Stimulated activated CD8-positive, alpha-beta memory T cell treated with anti-CD3 and anti-CD28 coated beads, Interleukin-12 subunit alpha, Interleukin-12 subunit beta, amount 100 ng/mL, for 1 hour (primary cell): ENCODE measurements at regions not wholly inside any gene's neighbourhood (a gene's known extent, or its start where the extent isn't known, plus 50 kb on each side); places are given as distances from the start of the nearest gene placed in this dataset.

Experiments
- DNase-seq: peaks from one replicate; pipeline ENCODE4 v3.0.0-alpha.2; 2020; ENCODE audit warnings: low read depth

DNA sequence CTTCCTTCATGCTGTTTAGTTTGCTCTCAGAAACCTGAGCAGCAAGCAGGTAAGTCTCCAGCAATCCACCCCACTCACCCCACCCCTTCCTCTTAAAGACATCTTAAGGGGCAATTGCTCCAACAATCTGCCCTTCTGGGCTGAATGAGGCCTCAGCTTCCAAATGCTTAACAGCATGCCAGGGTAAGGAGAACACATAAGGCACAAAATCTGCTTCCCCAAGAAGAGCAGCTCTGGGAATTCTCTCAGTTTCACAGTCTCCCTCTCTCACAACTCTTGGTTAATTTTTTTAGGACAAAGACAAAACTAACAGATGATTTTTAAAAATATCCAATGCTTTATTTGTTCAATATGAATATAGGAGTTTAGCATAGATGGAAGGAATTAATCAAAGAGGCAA is 288.9 kb upstream of the CCDC196 start:
- no peak for DNase-seq

DNA sequence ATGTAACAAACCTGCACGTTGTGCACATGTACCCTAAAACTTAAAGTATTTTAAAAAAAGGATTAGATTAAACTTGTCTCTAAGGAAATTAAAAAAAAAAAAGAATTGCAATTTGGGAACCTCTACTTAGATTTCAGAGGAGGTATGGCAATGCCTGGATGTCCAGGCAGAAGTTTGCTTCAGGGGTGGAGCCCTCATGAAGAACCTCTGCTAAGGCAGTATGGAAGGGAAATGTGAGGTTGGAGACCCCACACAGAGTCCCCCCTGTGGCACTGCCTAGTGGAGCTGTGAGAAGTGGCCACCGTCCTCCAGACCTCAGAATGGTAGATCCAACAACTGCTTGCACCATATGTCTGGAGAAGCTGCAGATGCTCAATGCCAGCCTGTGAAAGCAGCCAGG is 279.6 kb upstream of the CCDC196 start:
- no peak for DNase-seq

DNA sequence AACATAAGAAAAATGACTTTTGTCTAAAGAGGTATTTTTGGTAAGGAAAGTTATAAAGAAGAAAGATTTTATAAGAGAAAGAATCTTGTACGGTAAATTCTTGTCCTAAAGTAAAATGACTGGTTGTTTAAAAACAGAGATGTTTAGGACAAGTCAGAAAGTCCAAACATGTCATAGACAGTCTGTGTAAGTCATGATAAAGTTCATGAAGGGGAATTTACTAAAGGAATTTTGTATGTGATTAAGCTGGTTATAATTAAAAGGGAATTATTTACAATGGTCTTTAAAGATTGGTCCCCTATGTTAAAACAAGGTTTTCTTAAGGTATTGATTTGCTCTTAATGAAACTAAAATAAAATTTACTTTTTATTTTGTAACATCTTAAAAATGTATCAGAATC is 269.4 kb upstream of the CCDC196 start:
- DNase-seq, result no peak

DNA sequence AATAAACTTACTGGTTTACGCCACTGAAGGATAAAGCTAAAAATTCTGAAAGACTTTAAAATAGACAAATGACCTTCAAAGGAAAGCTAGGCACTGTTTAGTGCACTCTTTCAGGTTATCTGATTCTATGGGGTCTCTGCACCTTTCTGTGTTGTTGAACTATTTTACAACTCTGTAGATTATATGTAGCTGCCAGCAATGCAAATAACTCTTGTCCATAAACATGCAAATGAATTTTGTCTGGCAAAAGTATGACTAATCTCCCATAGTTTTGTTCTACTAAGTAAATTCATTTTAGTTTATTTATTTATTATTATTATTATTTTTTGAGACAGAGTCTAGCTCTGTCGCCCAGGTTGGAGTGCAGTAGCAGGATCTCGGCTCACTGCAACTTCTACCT is 266.3 kb upstream of the CCDC196 start:
- DNase-seq, result no peak

DNA sequence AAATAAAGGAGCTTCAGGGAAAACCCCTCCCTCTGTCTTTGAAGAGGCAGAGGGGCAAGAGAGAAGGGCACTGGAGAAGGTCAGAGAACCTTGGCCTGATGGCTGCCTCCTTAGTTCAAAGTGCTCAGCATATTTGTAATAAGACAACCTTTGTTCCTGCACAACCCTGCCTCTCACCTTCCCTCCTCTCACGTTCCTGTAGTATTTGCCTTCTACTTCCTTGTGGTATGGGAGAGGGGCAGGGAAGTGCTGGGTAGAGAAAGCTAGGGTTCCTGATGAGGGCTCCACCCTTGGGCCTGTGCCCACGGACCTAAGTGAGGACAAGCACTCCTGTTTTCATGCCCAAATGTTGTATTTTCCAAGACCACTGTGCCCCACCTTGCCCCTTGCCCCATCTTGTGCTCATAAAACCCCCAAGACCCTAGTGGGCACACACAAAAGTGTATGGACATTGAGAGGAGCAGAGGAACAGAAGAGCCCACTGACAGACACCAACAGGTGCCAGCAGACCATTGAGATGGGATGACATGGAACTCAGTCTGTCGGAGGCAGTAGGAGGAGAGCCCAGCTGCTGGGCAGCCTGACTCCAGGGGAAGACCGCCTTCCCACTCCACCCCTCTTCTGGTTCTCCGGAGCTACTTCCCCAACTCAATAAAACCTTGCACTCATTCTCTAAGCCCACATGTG is 261.5 kb upstream of the CCDC196 start:
- DNase-seq, result no peak

DNA sequence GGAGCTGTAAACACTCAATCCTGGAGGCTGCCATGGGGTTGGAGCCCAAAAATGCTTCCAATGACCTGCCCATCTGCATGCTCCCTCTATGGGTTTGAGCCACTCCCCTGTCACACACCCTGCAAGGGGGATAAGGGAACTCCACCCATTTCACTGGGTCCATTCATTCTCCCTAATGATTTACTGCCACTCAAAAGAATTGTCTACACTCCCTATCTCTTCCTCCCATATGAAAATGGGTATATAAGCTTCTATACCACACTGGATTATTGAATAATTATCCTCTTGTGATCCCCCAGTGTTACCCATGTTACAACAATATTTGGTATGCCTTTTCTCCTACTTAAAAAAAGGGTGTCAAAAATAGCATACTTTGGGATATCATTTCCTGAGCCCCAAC is 260.8 kb upstream of the CCDC196 start:
- DNase-seq, result no peak

DNA sequence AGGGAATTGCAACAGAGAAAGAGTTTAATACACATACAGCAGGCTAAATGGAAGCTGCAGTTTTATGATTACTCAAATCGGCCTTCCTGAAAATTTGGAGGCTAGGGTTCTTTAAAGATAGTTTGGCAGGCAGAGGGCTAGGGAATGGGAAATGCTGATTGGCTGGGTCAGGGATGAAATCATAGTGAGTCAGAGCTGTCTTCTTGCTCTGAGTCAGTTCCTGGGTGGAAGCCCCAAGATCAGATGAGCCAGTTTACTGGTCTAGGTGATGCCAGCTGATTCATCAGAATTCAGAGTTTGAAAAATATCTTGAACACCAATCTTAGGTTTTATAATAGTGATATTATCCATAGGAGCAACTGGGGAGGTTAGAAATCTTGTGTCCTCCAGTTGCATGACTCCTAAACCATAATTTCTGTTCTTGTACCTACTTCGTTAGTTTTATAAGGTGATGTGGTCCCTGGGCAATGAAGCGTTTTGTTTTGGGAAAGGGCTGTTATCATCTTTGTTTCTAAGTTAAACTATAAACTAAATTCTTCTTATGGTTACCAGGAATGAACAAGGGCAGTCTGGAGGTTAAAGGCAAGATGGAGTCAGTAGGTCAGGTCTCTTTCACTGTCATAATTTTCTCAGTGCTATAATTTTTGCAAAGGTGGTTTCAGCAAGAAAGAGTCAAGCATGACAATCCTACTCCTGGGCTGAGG is 257.8 kb upstream of the CCDC196 start:
- DNase-seq, result no peak

DNA sequence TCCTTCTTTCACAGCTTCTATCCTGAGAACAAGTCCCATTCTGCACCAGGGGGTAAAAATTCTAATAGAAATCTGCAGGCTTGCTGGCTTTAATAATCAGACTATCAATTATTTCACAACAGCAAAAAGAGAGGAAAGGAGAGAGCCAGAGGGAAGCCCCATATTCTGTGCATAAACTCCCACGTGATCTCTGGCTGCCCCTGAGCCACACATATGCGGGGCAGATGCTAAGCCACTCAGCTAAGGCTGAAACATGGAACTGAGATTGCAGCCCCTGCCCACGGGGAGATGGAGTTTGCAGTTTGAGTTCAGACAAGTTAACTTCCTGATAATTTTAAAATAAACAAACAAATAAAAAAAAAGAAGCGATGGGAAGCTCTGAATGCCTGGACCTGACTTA is 254.4 kb upstream of the CCDC196 start:
- DNase-seq, result no peak

DNA sequence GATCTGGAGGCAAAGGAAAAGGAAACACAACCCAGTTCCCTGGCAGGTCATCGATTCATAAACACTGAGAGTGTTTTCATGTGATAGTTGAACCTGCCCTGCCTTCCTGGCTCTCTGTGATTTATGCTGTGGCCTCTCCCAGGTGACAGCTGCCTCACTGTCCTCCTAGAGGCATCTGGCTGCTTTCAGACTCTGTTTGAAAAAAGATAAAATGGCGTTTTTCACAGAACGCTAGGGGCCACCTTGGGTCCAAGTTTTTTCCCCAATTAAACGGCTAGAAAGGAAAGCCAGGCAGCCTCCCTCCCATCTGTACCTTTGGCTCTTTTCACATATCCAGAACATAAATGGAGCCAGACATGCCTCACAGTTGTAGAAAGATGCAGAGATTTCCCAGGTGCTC is 252.6 kb upstream of the CCDC196 start:
- DNase-seq, result no peak

DNA sequence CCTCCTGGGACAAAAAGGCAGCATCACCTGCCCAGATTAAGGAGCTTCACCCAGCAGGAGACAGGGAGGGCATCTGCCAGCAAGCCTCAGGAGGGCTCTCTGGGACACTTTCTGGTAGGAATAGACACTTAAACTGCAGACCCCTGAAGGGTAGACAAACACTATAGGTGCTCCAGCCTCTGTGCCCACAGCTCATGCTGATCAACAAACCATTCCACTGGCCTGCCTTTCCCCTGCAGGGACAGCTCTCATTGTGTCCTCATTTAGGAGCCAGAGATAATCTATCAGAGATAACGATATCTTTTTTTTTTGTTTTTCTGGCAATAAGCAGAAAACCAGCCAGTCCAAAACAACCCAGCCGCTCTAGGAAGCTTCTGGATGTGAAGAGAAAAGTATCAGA is 251.8 kb upstream of the CCDC196 start:
- no peak for DNase-seq

DNA sequence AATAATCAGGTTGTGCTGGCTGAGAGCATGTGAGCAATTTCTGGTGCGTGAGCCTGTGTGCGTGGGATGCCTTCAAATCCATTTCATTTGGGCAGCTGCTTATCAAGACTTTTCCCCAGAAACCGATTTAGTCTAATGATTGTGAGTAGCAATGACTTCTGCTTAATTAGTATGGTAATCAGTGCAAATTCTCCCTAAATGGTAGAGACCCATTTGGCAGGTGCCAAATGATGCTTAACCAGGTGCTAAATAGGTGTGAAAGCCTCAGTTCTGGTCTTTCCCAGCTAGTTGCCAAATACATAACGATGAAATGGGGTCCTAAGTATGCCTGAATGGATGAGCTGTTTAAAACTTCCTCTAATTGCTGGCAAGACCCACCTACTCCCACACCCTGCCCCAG is 248.4 kb upstream of the CCDC196 start:
- DNase-seq, result no peak

DNA sequence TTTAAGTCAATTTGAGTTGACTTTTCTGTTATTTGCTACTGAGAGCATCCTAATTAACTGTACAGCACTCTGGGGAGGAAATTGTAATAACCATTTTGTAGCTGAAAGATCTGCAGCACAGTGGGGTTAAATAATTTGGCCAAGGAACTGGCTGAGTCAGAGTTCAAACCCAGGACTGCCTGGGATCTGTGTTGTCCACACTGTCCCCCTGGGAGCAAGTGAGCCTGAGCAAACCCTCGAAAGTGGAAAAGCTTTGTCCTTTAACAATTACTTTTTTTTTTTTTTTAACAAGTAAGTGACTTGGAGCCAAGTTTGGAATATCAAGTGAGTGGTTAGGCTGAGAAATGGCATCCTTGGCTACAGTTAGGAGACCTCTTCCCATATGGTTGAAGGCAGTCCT is 247.2 kb upstream of the CCDC196 start:
- DNase-seq, result no peak

DNA sequence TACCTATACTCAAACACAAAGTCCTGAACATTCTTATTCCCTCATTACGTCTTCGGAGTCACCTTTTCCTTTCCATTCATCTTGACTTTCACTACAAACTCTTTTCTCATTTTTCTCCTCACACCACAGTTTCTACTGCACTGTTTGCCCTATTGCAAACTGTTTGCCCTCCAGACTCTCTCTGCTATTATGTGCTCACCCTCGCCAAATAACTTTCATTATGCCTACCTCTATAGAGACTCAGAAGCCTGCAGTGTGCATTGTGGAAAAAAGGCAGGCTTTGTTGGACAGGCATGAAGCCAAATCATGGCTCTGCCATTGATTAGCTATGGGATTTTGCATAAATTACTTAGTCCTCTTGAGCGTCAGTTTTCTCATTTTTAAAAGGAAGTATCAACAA is 246.6 kb upstream of the CCDC196 start:
- DNase-seq, result no peak

DNA sequence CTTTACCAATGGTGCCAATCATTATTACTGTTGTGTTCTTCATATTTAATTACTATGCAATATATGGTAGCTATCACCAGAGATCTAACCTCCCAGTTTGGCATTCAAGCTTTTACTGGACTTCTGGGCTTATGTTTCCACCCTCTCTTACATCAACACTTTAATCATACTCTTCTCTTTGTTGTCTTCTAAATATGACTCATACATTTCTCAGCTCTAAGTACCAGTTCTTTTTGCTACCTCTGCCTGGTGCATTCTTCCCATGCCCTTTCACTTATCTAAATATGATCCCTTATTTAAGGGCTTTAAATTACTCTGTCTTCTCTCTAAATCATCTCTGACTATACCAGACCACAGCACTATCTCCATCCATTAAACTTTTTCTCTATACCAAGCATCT is 246.1 kb upstream of the CCDC196 start:
- DNase-seq, result no peak

DNA sequence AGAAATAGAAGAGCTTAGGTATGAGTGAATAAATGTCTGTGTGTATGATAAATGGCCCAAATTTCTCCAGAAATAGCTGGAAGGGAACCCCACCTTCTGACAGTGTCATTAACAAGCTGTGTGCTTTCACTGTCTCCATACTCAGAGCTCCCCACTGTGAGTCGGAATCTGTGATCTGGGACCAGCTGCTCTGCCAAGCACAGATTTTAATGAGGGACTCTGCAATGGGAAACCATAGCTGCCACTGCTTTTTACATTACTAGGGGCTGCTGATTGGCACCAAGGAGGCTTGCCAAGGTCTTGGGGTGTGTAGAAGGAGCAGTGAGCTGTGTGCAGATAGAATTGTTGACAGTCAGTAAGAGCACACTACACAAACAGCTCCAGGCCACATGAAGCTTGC is 244.2 kb upstream of the CCDC196 start:
- no peak for DNase-seq

DNA sequence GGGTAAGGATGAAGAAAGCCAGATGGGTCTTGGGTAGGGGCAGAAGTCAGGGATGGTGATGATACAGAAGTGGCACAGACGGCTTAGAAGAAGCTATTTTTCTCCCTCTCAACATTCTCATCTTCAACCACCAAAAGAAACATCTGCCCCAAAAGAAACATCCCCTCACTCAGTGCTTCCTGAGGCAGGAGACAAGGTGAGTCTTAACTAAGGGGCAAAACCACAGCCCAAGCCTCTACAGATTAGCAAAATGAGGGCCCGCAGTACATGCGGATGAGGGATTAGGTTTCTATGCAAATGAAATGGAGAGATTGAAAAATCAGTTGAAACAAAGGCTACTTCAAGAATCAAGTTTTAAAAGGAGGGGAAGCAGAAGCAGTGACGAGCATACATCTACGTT is 241.3 kb upstream of the CCDC196 start:
- no peak for DNase-seq

DNA sequence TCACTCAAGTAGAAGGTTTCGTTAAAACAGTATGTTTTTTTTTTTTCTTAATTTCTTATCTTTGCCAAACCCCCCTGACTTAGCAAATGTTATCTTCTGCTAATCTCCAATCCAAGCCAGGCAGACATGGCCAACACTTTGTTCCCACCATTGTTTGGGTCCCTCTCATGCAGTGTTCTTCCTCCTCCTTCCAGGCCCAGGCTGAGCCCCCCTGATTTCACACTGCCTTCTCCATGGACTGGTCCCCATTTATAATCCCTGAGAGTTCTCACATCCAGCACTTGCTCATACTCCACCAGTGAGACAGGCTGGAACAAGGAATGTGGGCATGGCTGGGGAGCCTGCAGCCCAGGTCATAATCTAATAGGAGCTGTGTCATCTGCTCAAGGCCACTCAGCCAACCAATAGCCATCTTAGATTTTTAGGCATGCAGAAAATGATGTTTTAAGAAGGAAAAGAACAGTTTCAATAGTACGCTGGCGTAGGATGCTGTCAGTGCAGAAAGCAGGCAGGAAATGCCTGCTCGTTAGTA is 238.4 kb upstream of the CCDC196 start:
- no peak for DNase-seq

DNA sequence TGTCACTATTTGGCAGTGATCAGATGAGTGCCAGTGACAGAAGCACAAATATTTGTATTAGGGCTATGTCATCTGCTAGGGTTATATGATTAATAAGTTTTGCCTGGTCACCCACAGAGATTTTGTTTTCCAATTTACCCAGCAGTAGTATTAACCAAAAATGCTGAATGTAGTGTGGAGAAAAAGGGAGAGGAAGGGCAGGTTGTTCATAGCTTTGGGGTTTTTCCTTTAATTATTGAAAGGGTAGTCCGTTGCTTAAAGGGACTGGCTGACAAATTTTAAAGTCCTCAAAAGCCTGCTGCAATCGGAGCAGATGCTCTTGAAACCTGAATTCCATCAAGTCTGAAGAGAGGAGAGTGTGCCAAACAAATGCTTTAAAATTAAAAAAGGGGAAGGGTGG is 237.9 kb upstream of the CCDC196 start:
- DNase-seq, result no peak

DNA sequence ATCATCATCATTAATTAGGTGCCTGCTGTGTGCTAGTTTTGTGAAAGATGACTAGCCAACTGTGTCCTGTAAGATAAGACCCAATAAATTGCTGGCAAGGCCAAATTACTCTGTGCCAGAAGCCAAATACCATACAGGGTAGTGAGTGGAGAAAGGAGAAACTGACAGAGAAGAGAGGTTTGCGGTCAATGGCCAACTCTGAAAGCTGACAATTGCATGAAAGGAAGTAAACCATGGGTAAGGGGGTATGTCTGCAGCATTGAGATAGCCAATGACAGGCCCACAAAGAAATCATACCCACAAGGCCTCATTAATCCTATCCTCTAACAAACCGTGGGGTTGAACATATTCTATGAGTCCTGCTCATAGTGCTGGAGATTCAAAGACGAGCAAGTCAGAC is 236.6 kb upstream of the CCDC196 start:
- DNase-seq, result no peak

DNA sequence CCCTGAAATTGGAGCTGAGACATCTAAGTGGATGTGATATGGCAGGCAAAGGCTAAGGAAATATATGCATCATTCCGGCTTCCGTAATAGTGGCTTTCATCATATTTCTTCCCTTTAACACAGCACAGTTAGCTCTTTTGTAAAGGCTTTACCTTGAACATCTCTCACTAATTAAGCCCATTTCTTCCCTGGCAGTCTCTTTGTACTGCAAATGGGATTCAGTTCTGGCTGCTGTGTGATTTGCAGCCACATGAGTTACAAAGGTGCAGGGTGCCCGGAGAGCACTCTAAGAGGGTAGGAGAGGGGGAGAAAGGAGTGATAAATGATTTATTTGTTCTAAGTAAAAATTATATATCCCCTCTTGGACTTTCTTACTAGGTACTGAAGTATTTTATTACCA is 232.1 kb upstream of the CCDC196 start:
- DNase-seq, result no peak

DNA sequence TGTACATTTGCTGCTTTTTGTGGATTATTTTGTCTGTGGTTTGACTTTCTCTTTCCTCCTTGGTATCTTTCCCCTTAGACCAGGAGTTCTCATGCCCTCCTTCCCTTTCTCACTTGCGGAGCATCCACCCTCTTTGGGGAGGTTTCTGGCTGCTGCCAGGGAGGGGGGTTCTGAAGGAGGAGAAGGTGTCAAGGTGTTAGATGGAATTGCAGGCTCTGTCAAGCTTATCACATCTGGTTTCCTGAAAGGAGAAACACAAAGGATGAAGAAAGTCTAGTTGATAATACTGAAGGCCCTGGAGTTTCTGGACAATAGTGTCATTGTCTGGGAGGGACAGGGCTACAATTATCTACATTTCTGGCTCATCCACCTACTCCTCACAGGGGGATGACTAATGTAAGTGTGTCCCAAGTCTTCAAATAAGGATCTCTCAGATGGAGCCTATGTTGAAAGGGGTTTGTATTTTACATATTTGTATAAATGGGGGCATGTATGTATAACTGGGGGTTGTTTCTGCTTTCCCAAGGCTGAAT is 217.3 kb upstream of the CCDC196 start:
- no peak for DNase-seq

DNA sequence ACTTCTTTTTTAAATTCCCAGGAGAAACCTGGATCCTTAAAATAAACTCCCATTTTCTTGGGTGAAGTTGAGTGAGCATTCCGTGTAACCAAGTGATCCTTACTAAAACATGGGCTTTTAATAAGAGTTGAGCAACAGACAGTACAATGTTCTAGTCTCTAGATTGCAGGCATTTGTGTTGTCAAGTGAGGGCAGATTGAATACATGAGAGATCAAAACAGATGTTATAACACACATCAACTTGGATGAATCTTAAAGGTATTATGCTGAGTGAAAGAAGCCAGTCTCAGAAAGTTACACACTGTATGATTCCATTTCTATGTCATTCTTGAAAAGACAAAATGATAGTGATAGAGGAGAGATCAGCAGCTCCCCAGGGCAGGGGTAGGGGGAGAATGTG is 213.9 kb upstream of the CCDC196 start:
- no peak for DNase-seq

DNA sequence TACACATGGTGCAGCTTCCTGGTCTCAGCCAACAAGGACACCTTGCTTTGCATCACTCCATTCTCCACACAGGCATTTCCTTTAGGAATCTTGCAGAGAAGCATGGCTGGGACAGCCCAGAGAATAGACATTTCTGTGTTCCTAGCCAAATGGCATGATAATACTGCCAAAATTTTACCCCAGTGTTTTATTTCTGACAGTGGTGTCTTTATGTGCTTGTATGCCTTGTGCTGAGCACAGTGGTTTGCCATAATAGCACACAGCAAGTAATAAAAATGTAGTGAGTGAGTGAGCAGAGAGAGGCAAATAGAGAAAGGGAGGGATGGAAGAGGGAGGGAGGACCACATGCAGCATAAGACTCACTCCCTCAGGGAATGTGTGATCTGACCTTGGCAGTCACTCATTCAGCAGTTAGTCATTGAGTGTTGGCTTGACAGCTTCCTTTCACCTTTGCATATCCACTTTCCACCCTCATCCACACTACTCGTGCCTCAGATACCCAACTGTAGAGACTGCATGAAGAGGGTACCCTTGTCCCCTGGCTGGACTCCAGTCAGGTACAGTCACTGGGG is 212.8 kb upstream of the CCDC196 start:
- no peak for DNase-seq
